Right lobe of liver (tissue), 4 donors: ENCODE measurements at regions not wholly inside any gene's neighbourhood (a gene's known extent, or its start where the extent isn't known, plus 50 kb on each side); places are given as distances from the start of the nearest gene placed in this dataset.

ENCODE experiments used
- CTCF ChIP-seq, 4 donors: fragments of 200-600 bp in 3 of 4; fragments of 450-650 bp in 1 of 4; IDR thresholded peaks; one replicate each; pipeline versions ENCODE4 v1.5.1 to v1.8.0; 2016 to 2022; ENCODE audit warnings: antibody characterized with exemption in 4 of 4, mild to moderate bottlenecking in 2 of 4
- POLR2A ChIP-seq: fragments of 450-650 bp; IDR thresholded peaks from one replicate; pipeline ENCODE4 v1.6.1; 2017; ENCODE audit warnings: antibody characterized with exemption, mild to moderate bottlenecking
- donor health status: DM: no; HTN: no; CAD: no.
- donor health status: DM: no; HTN: no; CAD: no.
- donor health status: DM: no; HTN: yes; CAD: no.

- TF ChIP-seq CTCF (IDR thresholded peaks at IDR 0.05) = no peak
- no peak for TF ChIP-seq POLR2A
Observed at GRCh38 chr9:106596984-106597383, 266.0 kb upstream of the ZNF462 start.
